NB4 (cell line): ENCODE measurements at regions not wholly inside any gene's neighbourhood (a gene's known extent, or its start where the extent isn't known, plus 50 kb on each side); places are given as distances from the start of the nearest gene placed in this dataset.

Experiments used
- CTCF ChIP-seq: IDR thresholded peaks from one replicate; pipeline ENCODE4 v1.5.1; 2012; ENCODE audit warnings: low read depth, low read length
- POLR2A ChIP-seq: IDR thresholded peaks from 2 replicates; pipeline ENCODE4 v1.6.1; 2011; ENCODE audit warnings: mild to moderate bottlenecking; ENCODE audit not compliant: insufficient read length; ENCODE audit errors: extremely low read depth

GRCh38 chr10:28788252-28788651, 110.9 kb downstream of the BAMBI start:
- no peak for TF ChIP-seq CTCF
- no peak for TF ChIP-seq POLR2A
